Sigmoid colon (tissue), 4 donors: ENCODE measurements at regions not wholly inside any gene's neighbourhood (a gene's known extent, or its start where the extent isn't known, plus 50 kb on each side); places are given as distances from the start of the nearest gene placed in this dataset.

Experiments used
- CTCF ChIP-seq, 4 experiments: fragments of 450-650 bp in 3 of 4; fragments of 200-600 bp in 1 of 4; IDR thresholded peaks; one replicate each; pipeline ENCODE4 v1.5.1; 2016 to 2019; ENCODE audit warnings: antibody characterized with exemption in 4 of 4, mild to moderate bottlenecking in 3 of 4, moderate library complexity in 2 of 4
- EP300 ChIP-seq, 4 donors: sonication (generic); formaldehyde crosslinking; IDR thresholded peaks; one replicate each; pipeline ENCODE4 v1.6.1; 2017; ENCODE audit warnings: antibody characterized with exemption in 4 of 4
- POLR2AphosphoS5 ChIP-seq, 4 donors: sonication (generic); formaldehyde crosslinking; IDR thresholded peaks; one replicate each; pipeline ENCODE4 v1.6.1; 2017; ENCODE audit warnings: antibody characterized with exemption in 4 of 4

DNA sequence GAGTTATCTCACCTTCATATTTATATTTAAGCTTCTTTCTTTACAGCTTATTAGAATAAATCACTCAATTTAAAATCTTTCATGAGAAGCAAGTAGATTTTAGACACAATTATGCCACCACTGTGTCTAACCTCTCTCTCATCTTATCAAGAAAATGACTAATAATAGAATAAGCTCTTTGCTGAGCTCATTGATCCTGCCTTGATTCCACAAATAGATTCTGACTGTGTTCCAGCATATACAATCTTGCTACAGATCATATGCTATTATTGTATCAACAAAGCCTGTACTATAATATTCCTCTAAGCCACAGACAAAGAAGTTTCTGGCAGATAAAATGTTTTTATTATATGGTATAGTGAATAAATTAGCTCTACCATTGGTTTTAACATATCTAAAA lies 168.7 kb upstream of the GULP1 start:
- TF ChIP-seq CTCF (IDR thresholded peaks at IDR 0.05) (no peak), EP300 (IDR thresholded peaks at IDR 0.05) (no peak), POLR2AphosphoS5 (IDR thresholded peaks at IDR 0.05) (no peak)
